ENCODE measurements at regions not wholly inside any gene's neighbourhood (a gene's known extent, or its start where the extent isn't known, plus 50 kb on each side); places are given as distances from the start of the nearest gene placed in this dataset.

DNA sequence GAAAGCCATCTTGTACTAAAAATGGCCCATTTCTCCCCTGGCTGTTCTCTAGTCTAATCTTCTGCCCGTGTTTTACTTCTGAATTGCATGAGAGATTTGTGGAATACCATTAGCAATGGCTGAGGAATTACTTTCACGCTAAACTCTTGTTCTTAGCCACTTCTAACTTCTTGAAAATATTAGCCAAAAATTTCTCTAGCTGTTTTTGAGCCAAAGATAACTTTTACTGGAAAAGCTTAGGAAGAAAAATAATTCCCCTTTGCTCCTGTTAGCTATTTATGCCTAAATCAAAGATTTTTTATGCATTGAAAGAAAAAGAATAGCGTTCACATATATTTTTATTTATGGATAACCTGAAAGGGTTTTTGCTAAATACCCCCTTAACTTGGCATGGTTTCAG lies 287.8 kb downstream of the MTRR start:
- no peak for TF ChIP-seq EZH2phosphoT487 (IDR thresholded peaks at IDR 0.05; ENCODE audit: borderline replicate concordance, low read length)
- TF ChIP-seq, protein P1, sequence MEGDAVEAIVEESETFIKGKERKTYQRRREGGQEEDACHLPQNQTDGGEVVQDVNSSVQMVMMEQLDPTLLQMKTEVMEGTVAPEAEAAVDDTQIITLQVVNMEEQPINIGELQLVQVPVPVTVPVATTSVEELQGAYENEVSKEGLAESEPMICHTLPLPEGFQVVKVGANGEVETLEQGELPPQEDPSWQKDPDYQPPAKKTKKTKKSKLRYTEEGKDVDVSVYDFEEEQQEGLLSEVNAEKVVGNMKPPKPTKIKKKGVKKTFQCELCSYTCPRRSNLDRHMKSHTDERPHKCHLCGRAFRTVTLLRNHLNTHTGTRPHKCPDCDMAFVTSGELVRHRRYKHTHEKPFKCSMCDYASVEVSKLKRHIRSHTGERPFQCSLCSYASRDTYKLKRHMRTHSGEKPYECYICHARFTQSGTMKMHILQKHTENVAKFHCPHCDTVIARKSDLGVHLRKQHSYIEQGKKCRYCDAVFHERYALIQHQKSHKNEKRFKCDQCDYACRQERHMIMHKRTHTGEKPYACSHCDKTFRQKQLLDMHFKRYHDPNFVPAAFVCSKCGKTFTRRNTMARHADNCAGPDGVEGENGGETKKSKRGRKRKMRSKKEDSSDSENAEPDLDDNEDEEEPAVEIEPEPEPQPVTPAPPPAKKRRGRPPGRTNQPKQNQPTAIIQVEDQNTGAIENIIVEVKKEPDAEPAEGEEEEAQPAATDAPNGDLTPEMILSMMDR (IDR thresholded peaks at IDR 0.05; ENCODE audit: low read depth, low read length, poor library complexity, severe bottlenecking) = no peak
